CD4-positive, alpha-beta T cell treated with Interleukin-1 beta for 1 hour (primary cell): ENCODE measurements at regions not wholly inside any gene's neighbourhood (a gene's known extent, or its start where the extent isn't known, plus 50 kb on each side); places are given as distances from the start of the nearest gene placed in this dataset.
"Not testable (repeated sequence)": the region's sequence is repeated elsewhere in the genome, so short reads cannot be mapped to it uniquely, and the experiment has no call there.

ENCODE experiments used
- DNase-seq, 2 donors: peaks; one replicate each; pipeline ENCODE4 v3.0.0-alpha.2; 2020 to 2022

DNA sequence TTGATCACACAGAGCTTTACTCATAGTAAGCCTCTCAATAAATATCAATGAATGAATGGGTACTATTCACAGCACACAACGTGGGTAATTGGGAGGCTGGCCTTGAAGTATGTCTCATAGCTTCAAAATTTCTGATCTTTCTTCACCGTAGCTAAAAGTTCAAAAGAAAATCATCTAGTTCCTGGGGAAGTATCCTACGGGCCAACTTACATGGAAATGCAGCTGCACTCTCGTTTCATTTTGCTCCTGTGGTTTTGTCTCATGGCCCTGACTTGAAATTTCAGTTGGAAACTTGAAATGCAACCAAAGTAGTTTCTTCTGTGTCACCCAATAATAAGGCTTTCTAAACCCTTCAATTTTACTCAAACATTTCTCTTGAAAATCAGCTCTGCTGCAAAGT lies 76.1 kb upstream of the CNIH3 start:
- no peak for DNase-seq

GRCh38 chr1:224540535-224540934 lies 75.6 kb upstream of the CNIH3 start:
- no peak for DNase-seq

GRCh38 chr1:224541072-224541790 lies 74.9 kb upstream of the CNIH3 start:
- no peak for DNase-seq

GRCh38 chr1:224541901-224542630 lies 74.1 kb upstream of the CNIH3 start:
- DNase-seq = no peak

DNA sequence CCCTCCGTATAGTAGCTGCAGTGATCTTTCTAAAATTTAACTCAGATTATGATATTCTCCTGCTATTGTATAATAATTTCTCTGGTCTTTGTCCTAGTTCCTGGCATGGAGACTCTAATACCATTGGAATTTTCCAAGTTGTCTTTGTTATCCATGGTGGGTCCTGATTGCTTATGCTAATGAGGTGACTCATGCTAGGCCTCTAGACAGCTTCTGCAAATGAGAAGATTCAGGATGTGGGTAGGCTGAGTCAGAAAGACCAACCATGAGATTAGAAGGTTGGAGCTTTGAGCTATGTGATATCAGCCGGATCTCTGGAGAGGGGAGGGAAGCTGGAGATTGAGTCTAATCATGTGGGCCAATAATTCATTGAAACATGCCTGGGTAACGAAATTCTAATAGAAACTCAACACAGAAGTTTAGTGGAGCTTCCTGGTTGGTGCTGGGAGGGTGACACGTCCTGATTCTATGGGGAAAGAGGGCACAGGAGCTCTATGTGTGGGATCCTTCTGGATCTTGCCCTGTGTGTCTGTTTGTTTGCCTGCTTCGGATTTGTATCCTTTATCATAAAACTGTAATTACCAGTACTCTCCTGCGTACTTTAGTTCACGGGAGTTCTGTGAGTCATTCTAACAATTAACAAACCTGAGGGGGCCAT lies 73.2 kb upstream of the CNIH3 start:
- DNase-seq = peak; percentile 5 to 26

DNA sequence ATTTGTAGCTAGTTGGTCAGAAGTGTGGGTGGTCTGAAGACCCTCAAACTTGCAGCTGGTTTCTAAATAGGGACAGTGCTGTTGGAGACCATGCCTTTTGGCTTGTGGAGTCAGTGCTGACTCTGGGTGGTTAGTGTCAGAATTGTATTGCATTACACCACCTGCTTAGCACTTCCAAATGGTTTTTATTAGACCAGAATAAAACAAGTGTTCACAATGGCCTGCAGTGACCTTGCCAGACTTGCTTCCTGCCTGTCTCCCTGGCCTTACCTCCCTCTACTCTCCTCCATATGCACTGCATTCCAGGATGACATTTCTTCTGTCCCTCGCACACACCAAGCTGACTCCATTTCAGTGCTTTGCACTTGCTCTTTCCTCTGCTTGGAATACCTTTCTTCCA lies 72.7 kb upstream of the CNIH3 start:
- no peak for DNase-seq

DNA sequence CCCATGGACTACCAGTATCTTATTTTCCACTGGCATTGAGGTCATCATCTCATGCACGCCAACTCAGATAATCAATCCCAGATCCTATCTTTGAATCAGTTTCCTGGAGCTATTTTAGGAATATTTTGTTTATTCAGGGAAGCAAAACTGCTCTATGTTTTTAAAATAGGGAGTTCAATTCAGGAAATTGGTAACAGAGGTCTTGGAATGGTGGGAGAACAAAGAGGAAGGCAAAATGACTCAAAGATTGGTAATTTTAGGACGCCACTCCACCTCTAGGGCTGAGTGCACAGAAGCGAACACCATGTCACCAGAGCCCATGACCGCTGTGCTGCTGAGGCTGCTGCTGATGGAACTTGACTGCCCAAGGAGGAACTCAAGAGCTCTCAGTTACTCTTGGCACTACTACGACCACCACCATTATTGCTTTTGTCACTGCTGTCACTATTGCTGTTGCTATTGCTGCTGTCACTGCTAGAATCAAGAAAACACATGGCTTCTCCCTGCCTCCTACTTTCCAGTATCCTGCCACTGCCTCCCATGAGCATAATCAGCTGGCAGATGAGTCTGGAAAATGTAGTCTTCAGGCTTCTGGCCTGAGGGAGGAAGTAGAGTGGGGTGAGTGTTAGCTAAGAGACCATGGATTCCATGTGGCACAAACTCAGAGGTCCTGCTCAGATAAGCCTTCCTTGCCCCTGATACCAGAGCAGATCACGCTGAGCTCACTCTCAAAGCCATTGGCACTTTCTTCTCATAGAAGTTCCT lies 71.6 kb upstream of the CNIH3 start:
- DNase-seq = no peak

DNA sequence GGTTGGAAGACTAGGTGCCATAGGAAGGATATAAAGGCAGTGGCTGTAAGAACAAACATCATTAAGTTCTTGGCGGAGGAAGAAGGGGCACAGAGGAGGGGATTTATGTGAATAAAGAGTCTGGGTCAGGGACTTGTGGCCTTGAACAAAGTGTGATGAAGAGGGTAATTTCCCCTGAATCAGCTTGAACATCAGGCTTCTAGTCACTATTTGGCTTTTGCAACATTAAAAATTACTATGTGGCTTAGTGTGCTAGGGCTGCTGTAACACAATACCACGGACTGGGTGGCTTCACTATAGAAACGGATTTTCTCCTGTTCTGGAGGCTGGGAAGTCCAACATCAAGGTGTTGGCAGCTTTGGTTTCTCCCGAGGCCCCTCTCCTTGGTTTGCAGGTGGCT lies 70.5 kb upstream of the CNIH3 start:
- no peak for DNase-seq

DNA sequence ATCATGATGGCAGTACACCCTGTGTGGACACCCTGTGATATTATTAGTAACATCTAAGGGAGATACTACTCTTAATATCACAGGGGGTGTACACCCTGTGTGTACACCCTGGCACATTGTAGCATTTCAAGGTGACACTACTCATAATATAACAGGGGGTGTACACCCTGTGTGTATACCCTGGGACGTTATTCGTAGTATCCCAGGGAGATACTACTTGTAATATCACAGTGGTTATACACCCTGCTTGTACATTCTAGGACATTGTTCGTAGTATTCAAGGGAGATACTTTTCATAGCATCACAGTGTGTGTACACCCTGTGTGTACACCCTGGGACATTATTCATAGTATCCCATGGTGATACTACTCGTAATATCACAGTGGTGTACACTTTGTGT lies 67.4 kb upstream of the CNIH3 start:
- no peak for DNase-seq

DNA sequence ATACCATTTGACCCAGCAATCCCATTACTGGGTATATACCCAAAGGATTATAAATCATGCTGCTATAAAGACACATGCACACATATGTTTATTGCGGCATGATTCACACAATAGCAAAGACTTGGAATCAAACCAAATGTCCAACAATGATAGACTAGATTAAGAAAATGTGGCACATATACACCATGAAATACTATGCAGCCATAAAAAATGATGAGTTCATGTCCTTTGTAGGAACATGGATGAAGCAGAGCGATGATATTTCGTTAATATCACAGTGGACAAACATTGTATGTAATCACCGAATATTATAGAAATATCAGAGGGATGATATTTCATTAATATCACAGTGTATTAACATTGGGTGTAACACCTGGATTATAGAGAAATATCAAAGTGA lies 64.9 kb upstream of the CNIH3 start:
- not testable (repeated sequence) for DNase-seq

- no peak for DNase-seq
Observed at GRCh38 chr1:224554056-224554455, 62.1 kb upstream of the CNIH3 start.

GRCh38 chr1:224554620-224555259 lies 61.4 kb upstream of the CNIH3 start:
- no peak for DNase-seq

GRCh38 chr1:224558904-224559303 lies 57.2 kb upstream of the CNIH3 start:
- no peak for DNase-seq

DNA sequence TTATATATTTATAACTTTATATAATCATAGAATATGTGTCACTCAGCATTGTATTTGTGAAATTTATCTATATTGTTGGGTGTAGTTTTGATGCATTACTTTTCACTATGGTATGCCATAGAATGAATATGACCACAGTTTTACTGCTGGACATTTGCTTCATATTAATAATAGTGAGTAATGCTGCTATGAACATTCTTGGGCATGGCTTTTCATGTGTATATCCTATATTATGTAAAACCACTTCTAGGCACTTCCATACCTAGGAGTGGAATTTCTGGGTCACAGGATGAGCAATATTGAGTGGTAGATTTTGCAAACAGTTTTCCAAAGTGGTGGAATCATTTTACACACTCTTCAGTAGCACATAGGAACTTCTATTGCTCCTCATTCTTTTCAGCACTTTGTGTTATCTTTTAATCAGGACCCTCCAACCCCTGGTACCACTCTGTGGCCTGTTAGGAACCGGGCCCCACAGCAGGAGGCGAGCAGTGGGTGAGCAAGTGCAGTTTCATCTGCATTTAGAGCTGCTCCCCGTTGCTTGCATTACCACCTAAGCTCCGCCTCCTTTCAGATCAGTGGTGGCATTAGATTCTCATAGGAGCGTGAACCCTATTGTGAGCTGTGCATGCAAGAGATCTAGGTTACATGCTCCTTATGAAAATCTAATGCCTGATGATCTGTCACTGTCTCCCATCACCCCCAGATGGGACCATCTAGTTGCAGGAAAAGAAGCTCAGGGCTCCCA lies 56.0 kb upstream of the CNIH3 start:
- no peak for DNase-seq

GRCh38 chr1:224562881-224563280 lies 53.2 kb upstream of the CNIH3 start:
- not testable (repeated sequence) for DNase-seq

DNA sequence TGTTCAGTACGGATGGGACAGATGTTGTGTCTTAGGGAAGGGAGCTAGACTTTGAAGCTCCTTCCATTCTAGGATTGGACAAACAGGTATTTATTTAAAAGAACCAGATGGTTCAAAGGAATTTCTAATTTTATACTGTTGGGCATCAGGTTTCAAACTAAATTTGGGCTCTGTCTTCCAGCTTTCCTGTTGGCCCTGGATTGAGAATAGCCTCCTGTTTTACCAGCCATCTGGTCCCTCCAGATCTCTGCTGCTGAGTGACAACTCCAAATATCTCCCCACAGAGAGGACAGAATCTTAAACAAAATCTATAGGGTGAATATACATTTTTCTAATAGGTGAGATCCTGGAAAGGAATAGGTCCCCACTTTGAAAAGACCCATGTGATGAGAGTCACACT lies 52.5 kb upstream of the CNIH3 start:
- DNase-seq = no peak

DNA sequence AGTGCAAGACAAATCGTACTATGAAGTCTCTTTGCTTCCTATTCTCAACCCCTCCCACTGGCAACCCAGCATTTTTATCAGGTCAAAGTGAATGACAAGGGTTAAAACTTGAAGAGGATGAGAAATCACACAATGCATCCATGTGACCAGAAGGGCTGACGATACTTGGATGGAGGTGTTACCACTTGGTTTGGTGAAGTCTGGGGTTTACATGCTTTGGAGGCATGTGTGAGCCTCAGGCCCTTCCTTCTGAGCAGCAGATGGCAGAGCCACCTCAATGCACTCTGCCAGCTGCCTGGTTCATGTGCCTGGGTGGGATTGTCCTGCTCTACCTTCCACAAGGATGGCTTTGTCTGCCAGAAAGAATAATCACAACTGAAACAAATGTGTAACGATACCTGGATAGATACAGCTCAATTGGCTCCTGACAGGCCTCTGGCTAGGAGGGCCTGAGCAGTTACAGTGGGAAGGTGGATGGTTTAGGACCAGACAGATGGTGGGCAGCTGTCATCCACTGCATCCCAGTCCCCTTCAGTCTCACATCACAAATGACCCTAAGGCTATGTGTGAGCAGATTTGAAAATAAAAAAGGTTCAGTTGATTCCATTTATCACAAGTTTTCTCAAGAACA lies 51.5 kb upstream of the CNIH3 start:
- no peak for DNase-seq

DNA sequence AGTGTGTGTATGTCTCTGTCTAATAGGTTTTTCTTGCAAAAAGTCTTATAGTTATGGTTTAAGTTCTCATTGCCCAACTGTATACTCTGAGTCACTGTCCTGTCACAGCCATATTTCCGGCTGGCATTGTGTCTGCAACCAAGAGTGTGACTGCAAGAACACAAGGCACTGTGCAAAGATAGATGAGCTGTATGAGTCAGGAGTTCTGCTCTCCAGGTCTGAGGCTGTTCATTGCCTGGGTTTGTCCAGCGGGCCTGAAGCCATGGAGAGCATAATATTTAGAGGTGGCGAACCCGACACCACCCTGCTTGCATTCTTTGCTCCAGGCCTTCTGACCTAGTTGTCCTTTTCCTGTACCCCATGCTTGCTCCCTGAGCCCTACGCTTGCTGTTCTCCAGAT lies 50.9 kb upstream of the CNIH3 start:
- peak in 1 of 2 donors; percentile 59 for DNase-seq

GRCh38 chr1:224565611-224566406 lies 50.3 kb upstream of the CNIH3 start:
- no peak for DNase-seq
